IPS-18c (cell line): ENCODE measurements at regions not wholly inside any gene's neighbourhood (a gene's known extent, or its start where the extent isn't known, plus 50 kb on each side); places are given as distances from the start of the nearest gene placed in this dataset.

Source experiments
- H3K4me3 ChIP-seq: 2 replicates; pipeline ENCODE4 v1.7.0; 2013; ENCODE audit warnings: low read depth, mild to moderate bottlenecking, low read length, moderate library complexity; ENCODE audit not compliant: insufficient read depth
- H3K9me3 ChIP-seq: one replicate; pipeline ENCODE4 v1.6.1; 2013; ENCODE audit warnings: mild to moderate bottlenecking, low read length, moderate library complexity; ENCODE audit not compliant: control insufficient read depth, insufficient read depth

DNA sequence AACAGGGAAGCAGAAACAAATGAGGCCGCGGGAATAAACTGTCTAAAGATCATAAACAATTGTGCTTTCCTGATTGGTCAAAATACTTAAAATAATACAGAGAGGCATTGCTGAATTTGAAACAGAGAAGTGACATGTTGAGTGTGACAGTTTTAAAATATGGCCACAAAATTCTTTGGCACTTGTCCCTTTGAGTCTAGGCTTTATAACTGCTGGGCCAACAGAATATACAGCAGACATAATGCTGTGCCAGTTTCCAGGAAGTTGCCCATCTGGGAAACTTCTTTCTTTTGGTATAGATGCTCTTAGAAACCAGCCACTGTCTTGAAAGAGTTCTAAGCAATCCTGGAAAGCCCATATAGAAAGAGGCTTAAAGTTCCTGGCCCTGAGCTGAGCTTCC lies 668.4 kb downstream of the CENPC start:
- no peaks in the 10 kb centered on the region for H3K9me3 ChIP-seq
- H3K4me3 ChIP-seq: no peak overlapping the region

GRCh38 chr4:66872661-66873060 lies 672.6 kb downstream of the CENPC start:
- no peak overlapping the region for H3K4me3 ChIP-seq
- H3K9me3 ChIP-seq: no peaks in the 10 kb centered on the region

DNA sequence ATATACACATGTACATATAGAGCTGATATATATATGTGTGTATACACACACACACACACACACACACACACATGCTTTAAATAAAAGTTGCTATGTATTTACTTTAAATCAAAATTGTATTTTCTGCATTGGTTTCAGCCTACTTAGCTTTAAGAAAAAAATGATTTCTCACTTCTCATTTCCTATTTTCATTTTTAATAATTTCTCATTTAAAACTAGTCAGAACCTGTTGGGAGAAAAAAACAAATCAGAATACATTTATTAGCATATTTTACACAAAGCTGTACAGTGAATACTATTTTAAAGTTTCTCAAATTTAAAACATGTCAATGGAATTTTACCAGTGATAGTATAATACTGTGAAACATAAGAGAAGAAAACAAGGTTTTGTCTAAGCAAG lies 681.8 kb downstream of the CENPC start:
- H3K9me3 ChIP-seq: no peaks in the 10 kb centered on the region

GRCh38 chr4:66855956-66856355 lies 689.3 kb downstream of the CENPC start:
- H3K9me3 ChIP-seq: no peaks in the 10 kb centered on the region
- H3K4me3 ChIP-seq: no peak overlapping the region

More for the DNA sequence above, 681.8 kb downstream of the CENPC start:
- H3K4me3 ChIP-seq: no peak overlapping the region

DNA sequence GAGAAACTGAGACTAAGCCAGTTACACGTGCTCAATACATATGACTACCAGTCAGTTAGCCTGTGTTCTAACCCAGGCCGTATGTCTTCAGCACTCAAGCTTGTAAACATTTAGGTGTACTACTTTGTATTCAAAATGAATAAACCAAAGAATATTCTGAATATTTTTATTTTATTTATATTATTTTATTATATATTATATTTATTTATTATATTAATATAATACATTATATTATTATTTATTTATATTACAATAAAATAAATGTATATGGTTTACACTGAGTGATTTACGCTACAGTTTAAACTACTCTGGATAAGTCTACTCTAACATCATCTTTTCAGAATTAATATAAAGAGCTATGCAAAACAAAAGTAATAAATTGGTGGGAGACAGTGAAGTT lies 691.5 kb downstream of the CENPC start:
- Histone ChIP-seq H3K9me3 (no peaks in the 10 kb centered on the region), H3K4me3 (no peak overlapping the region)

DNA sequence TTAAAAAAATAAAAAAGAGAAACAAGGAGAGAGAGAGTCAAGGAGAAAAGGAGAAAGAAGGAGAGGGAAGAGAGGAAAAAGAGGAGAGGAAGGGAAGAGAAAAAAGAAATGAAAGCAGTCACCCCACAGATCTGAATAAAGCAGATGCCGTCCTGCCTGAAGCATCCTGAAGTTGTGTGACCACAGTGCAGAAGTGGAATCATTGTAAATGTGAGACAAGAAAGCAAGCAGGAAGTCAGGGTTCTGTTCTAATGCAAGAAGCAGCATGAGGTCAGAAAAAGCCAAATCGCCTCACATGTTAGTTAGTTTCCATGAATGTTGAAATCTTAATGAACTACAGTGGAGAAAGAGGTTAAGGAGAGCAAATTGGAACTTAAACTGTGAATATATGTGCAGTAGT lies 692.5 kb downstream of the CENPC start:
- H3K4me3 ChIP-seq: no peak overlapping the region
- no peaks in the 10 kb centered on the region for H3K9me3 ChIP-seq

- Histone ChIP-seq H3K4me3 (no peak overlapping the region), H3K9me3 (no peaks in the 10 kb centered on the region)
These were observed 695.7 kb downstream of the CENPC start for GRCh38 chr4:66849596-66849995.

- H3K9me3 ChIP-seq: no peaks in the 10 kb centered on the region
- H3K4me3 ChIP-seq: no peak overlapping the region
These were observed 702.6 kb downstream of the CENPC start for GRCh38 chr4:66842724-66843088.

DNA sequence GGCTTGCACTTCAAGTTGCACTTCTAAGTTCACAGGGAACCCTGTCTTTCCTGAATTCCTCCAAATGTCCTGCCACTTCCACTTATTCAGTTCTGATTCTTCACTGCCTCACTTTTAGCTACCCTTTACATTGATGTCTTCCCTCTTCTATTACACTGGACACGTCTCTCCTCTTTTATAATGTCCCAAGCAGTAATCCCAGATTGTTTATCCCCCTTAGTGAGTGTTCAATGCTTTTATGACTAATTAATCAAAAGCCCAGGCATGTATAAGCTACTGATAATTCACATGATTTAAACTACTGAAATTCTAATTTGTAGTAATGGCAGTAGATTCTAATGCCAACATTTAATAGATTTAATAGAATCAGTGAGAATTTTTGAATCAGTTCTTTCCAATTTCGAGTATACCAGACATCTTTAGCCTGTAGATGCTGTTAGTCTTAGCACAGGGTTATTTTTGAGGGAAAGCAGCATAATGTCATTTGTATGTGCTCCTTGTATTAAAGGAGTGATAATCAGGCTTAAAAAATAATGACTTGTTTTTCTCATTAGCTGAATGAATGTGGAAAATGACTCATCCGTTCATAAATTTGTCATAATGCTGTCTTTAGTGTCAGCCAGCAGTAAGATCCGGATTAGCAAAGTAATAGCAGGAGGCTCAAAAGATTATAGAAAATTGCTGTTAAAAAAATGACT lies 703.1 kb downstream of the CENPC start:
- Histone ChIP-seq H3K9me3 (no peaks in the 10 kb centered on the region), H3K4me3 (no peak overlapping the region)

GRCh38 chr4:66840178-66840577 lies 705.1 kb downstream of the CENPC start:
- Histone ChIP-seq H3K9me3 (no peaks in the 10 kb centered on the region), H3K4me3 (no peak overlapping the region)

DNA sequence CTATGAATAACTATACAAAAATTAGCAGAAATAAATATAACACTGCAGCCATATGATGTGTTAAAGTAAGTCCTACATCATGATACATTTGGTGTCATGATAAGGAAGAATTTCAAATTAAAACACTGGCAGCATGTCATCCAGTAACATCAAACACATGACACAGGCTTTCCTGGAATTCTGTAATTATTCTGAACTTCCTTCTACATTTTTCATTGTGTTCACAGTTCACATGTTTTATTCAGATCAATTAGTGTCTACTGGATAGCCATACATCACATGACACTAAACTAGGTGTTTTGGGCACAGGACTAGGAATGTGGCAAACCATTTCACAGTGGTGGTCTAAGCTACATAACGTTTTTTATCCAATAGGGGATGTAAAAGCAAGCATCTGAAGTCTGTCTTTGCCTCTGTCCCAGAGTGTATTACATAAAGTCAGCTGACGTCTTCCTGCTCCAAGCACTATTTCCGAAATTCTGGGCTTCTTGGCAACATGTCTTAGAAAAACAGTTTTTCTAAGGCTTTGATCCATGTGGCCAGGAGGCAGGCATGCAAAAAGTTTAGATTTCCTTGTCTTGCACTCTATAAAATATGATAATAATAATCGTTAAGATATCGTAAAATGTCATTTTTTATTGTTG lies 707.9 kb downstream of the CENPC start:
- no peak overlapping the region for H3K4me3 ChIP-seq
- no peaks in the 10 kb centered on the region for H3K9me3 ChIP-seq

DNA sequence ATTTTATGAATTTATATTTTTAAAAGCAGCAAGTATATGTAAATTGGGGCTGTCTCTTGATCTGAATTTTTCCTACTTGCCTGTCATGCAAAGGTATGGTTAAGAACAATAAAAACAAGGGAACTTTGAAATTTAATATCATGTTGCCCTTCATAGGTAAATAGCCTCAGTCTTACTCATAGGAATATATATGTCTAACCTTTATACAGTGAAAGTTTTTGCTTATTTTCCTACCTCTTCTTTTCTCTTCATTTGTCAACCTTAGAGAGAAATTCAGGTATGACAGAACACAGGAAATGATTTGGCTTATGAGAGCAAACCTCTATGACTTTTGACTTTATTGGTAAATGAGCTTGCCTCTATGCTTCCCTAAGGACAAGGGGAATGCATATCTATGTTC lies 716.0 kb downstream of the CENPC start:
- no peak overlapping the region for H3K4me3 ChIP-seq

DNA sequence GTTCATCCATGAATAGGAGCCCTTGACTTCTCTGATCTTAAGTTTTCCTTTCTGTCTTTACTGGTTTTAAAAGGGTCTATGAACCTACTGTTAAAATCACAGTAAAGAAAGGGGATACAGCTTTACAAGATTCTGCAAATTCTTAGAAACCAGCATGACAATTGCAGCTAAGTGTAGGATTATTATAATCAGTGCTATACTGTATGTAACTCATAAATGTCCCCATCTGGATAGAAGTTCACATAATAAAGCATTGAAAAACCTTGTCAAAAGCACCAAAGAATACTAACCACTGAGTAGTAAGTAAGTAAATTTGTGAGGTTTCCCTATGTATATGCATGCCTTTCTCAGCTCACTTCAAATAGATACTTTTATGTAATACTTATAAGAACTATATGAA lies 724.6 kb downstream of the CENPC start:
- no peak overlapping the region for H3K4me3 ChIP-seq
- no peaks in the 10 kb centered on the region for H3K9me3 ChIP-seq

More for the DNA sequence above, 716.0 kb downstream of the CENPC start:
- peaks cover 2% of the 10 kb centered on the region for H3K9me3 ChIP-seq

GRCh38 chr4:66814277-66814676 lies 731.0 kb downstream of the CENPC start:
- H3K9me3 ChIP-seq: no peaks in the 10 kb centered on the region
- no peak overlapping the region for H3K4me3 ChIP-seq

GRCh38 chr4:66805582-66805981 lies 739.7 kb downstream of the CENPC start:
- Histone ChIP-seq H3K9me3 (no peaks in the 10 kb centered on the region), H3K4me3 (no peak overlapping the region)

DNA sequence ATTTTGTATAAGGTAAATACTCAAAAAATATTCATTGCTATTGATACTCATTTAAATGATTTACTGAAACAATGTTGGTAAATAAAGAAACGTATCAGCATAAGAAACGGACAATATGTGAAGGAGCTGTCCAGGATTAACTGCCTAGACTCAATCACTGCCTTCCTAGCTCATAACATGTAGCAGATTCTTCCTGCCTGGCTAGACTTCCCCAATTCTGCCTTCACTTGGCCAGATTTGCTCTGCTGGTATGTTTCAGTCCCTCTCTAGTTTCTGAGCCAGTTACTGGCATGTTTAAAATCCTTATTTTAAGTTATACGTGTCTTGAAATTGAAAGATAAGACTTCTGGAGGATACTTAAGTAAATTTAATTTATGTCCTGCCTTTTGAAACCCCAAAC lies 740.3 kb downstream of the CENPC start:
- Histone ChIP-seq H3K4me3 (no peak overlapping the region), H3K9me3 (no peaks in the 10 kb centered on the region)

- Histone ChIP-seq H3K9me3 (no peaks in the 10 kb centered on the region), H3K4me3 (no peak overlapping the region)
These were observed 747.7 kb downstream of the CENPC start for GRCh38 chr4:66797608-66798007.

DNA sequence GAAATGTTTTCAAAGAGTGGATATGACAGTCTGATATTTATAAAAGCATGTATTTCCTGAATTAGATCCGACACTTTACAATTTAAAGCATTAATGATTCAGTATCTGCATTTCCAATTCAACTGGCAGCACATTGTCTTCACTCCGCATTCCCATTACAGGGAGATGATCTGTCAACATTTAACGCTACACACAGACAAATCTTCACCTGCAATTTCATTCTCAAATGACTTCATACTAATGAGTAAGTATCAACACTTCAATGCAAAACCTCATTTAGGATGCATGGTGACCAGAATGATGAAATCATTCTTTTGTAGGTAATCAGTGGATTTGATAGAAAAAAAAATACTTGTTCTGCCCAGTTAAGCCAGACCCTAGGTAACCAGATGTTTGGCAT lies 749.6 kb downstream of the CENPC start:
- no peaks in the 10 kb centered on the region for H3K9me3 ChIP-seq
- no peak overlapping the region for H3K4me3 ChIP-seq
